ENCODE measurements at regions not wholly inside any gene's neighbourhood (a gene's known extent, or its start where the extent isn't known, plus 50 kb on each side); places are given as distances from the start of the nearest gene placed in this dataset.

- Histone ChIP-seq H3K4me1 (ENCODE audit: control insufficient read depth in 1 of 2, insufficient read depth in 2 of 2, low read depth in 1 of 2, low read length in 1 of 2) (peaks cover 0 to 30% of the 10 kb centered on the region in 2 experiments; a peak in 1 of 4 replicates), H3K36me3 (replicated peaks in 1 of 2; ENCODE audit: control insufficient read depth in 1 of 2, insufficient read depth in 2 of 2, low read length in 1 of 2) (no peaks in the 10 kb centered on the region), H3K4me3 (ENCODE audit: low read depth in 2 of 2, low read length in 1 of 2) (no peak overlapping the region), H2AFZ (ENCODE audit: low read depth) (no peak overlapping the region), H3F3A (replicated peaks; ENCODE audit: insufficient read depth) (no peaks in the 10 kb centered on the region), H3K9ac (no peak overlapping the region), H3K27ac (ENCODE audit: low read depth in 2 of 2, low read length in 1 of 2) (no peak overlapping the region), H3K79me2 (ENCODE audit: insufficient read depth) (no peaks in the 10 kb centered on the region), H4K20me1 (ENCODE audit: insufficient read depth) (no peaks in the 10 kb centered on the region), H3K9me3 (no peaks in the 10 kb centered on the region), H3K9me2 (no peaks in the 10 kb centered on the region), H3K4me2 (no peak overlapping the region), H3K27me3 (ENCODE audit: insufficient read depth) (peaks cover 15% of the 10 kb centered on the region; the same call in 1 of the 2 replicates)
- no peak for DNase-seq
- ChIA-PET CTCF (interaction anchor here (1.3 kb wide), 1 partner anchor 216 kb away, joined by 3 read pairs; no protein-coding TSS in a partner anchor), POLR2A (no interaction called here)
- TF ChIP-seq RXRA (IDR thresholded peaks at IDR 0.05; ENCODE audit: borderline replicate concordance, low read depth): no peak
- no peak for TF ChIP-seq CHD2 (IDR thresholded peaks at IDR 0.05; ENCODE audit: low read length, partially characterized antibody)
- no peak for TF ChIP-seq TCF12 (IDR thresholded peaks at IDR 0.05)
- TF ChIP-seq, protein P1, sequence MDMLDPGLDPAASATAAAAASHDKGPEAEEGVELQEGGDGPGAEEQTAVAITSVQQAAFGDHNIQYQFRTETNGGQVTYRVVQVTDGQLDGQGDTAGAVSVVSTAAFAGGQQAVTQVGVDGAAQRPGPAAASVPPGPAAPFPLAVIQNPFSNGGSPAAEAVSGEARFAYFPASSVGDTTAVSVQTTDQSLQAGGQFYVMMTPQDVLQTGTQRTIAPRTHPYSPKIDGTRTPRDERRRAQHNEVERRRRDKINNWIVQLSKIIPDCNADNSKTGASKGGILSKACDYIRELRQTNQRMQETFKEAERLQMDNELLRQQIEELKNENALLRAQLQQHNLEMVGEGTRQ (IDR thresholded peaks at IDR 0.05; ENCODE audit: borderline replicate concordance, low read depth, low read length): no peak
- TF ChIP-seq MAX (IDR thresholded peaks at IDR 0.05; ENCODE audit: low read depth): no peak
- no peak for TF ChIP-seq MXI1 (IDR thresholded peaks at IDR 0.05; ENCODE audit: low read depth, low read length)
- TF ChIP-seq MEF2A (IDR thresholded peaks at IDR 0.05; ENCODE audit: borderline replicate concordance, low read depth): no peak
- TF ChIP-seq JUND (IDR thresholded peaks at IDR 0.05): no peak
- no peak for TF ChIP-seq TAF1 (IDR thresholded peaks at IDR 0.05; ENCODE audit: borderline replicate concordance, low read depth, low read length)
- no peak for TF ChIP-seq POLR2AphosphoS5 (IDR thresholded peaks at IDR 0.05; ENCODE audit: low read depth, low read length)
- WGBS (ENCODE audit: low lambda C conversion rate): 61% methylated on average over 4 of the region's 7 CpGs
These were observed 88.1 kb downstream of the RTL6 start for GRCh38 chr22:44409974-44410316.

DNA sequence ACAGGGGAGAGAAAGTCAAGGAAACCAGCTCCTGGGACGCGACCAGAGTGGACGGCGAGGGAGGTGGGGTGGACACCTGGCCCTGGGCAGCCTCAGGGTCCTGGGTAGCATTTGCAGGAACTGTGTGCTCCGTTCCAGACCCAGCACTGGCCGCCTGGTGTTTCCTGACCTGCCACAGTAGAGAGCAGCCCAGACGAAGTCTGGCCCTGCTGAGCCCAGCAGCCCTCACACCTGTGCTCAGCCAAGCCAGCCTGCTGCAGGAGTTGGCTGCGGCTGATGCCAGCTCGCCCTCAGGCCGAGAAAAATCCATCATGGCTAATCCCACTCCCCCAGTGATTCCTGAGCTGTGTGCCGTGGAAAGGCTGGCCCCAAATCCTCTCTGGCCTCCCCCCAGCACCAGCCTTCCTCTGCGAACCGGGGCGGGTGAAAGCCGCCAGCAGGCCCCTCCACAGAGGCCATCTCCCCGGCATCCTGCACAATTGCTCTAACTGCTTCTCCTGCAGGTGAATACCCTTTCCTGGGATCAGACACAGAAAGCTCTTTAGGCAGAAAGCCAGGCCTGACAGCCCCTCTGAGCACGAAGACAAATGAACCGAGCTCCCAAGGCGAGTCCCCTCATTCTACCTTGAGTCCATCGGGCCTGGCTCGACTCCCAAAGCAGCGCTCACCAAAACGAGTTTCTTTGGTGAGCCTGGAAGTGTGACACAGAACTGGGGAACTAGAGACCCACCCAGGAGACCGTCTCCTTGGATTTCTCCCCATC, 88.6 kb downstream of the RTL6 start:
- Histone ChIP-seq H3K27ac (ENCODE audit: low read depth in 2 of 2, low read length in 1 of 2) (no peak overlapping the region), H3F3A (replicated peaks; ENCODE audit: insufficient read depth) (no peaks in the 10 kb centered on the region), H3K9me3 (no peaks in the 10 kb centered on the region), H3K4me3 (ENCODE audit: low read depth in 2 of 2, low read length in 1 of 2) (no peak overlapping the region), H4K20me1 (ENCODE audit: insufficient read depth) (no peaks in the 10 kb centered on the region), H3K27me3 (ENCODE audit: insufficient read depth) (peaks cover 15% of the 10 kb centered on the region; the same call in 1 of the 2 replicates), H3K4me2 (no peak overlapping the region), H3K9ac (no peak overlapping the region), H3K79me2 (ENCODE audit: insufficient read depth) (no peaks in the 10 kb centered on the region), H3K4me1 (ENCODE audit: control insufficient read depth in 1 of 2, insufficient read depth in 2 of 2, low read depth in 1 of 2, low read length in 1 of 2) (peaks cover 0 to 30% of the 10 kb centered on the region in 2 experiments; a peak in 1 of 4 replicates), H3K36me3 (replicated peaks in 1 of 2; ENCODE audit: control insufficient read depth in 1 of 2, insufficient read depth in 2 of 2, low read length in 1 of 2) (no peaks in the 10 kb centered on the region), H2AFZ (ENCODE audit: low read depth) (no peak overlapping the region), H3K9me2 (no peaks in the 10 kb centered on the region)
- CTCF ChIA-PET: interaction anchor here (1.3 kb wide), 1 partner anchor 216 kb away, joined by 3 read pairs; no protein-coding TSS in a partner anchor
- POLR2A ChIA-PET: no interaction called here
- peak; percentile 56 for DNase-seq
- 62% methylated on average over 8 of the region's 24 CpGs for WGBS (ENCODE audit: low lambda C conversion rate)
- TF ChIP-seq MAX (IDR thresholded peaks at IDR 0.05; ENCODE audit: low read depth): no peak
- TF ChIP-seq JUND (IDR thresholded peaks at IDR 0.05): no peak
- no peak for TF ChIP-seq POLR2AphosphoS5 (IDR thresholded peaks at IDR 0.05; ENCODE audit: low read depth, low read length)
- TF ChIP-seq USF1 (IDR thresholded peaks at IDR 0.05; ENCODE audit: borderline replicate concordance, low read depth): no peak
- TF ChIP-seq, protein P1 (IDR thresholded peaks at IDR 0.05; ENCODE audit: borderline replicate concordance, low read depth, low read length): no peak
- TF ChIP-seq ELF1 (IDR thresholded peaks at IDR 0.05): no peak
- no peak for TF ChIP-seq MXI1 (IDR thresholded peaks at IDR 0.05; ENCODE audit: low read depth, low read length)
- TF ChIP-seq SMC3 (IDR thresholded peaks at IDR 0.05; ENCODE audit: low read depth, low read length): no peak
- no peak for TF ChIP-seq RCOR1 (IDR thresholded peaks at IDR 0.05; ENCODE audit: low read length)

All from SK-N-SH (cell line).